Ishikawa (cell line): ENCODE measurements at regions not wholly inside any gene's neighbourhood (a gene's known extent, or its start where the extent isn't known, plus 50 kb on each side); places are given as distances from the start of the nearest gene placed in this dataset.

ENCODE experiments used
- CEBPB ChIP-seq: IDR thresholded peaks from 2 replicates; pipeline ENCODE4 v1.6.1; 2012
- CREB1 ChIP-seq: IDR thresholded peaks from 2 replicates; pipeline ENCODE4 v1.6.1; 2012; ENCODE audit warnings: low read depth
- EGR1 ChIP-seq: IDR thresholded peaks from 2 replicates; pipeline ENCODE4 v1.6.1; 2012
- EP300 ChIP-seq: IDR thresholded peaks from 2 replicates; pipeline ENCODE4 v1.6.1; 2012; ENCODE audit warnings: borderline replicate concordance
- FOXM1 ChIP-seq: IDR thresholded peaks from 2 replicates; pipeline ENCODE4 v1.6.1; 2012; ENCODE audit warnings: low read depth, borderline replicate concordance
- NFIC ChIP-seq: IDR thresholded peaks from 2 replicates; pipeline ENCODE4 v1.6.1; 2012
- RAD21 ChIP-seq: IDR thresholded peaks from 2 replicates; pipeline ENCODE4 v1.6.1; 2012; ENCODE audit warnings: low read depth
- REST ChIP-seq: IDR thresholded peaks from 2 replicates; pipeline ENCODE4 v1.6.1; 2012; ENCODE audit warnings: low read depth, mild to moderate bottlenecking
- TAF1 ChIP-seq: IDR thresholded peaks from 2 replicates; pipeline ENCODE4 v1.6.1; 2012; ENCODE audit warnings: low read depth, mild to moderate bottlenecking
- TCF12 ChIP-seq: IDR thresholded peaks from 2 replicates; pipeline ENCODE4 v1.6.1; 2012; ENCODE audit warnings: low read depth
- TEAD4 ChIP-seq: IDR thresholded peaks from 2 replicates; pipeline ENCODE4 v1.6.1; 2012
- YY1 ChIP-seq: IDR thresholded peaks from 2 replicates; pipeline ENCODE4 v1.6.1; 2012; ENCODE audit warnings: low read depth
- ZBTB7A ChIP-seq: IDR thresholded peaks from 2 replicates; pipeline ENCODE4 v1.6.1; 2012; ENCODE audit warnings: low read depth
- TF ChIP-seq, protein P1 (sequence below): IDR thresholded peaks from 2 replicates; pipeline ENCODE4 v1.6.1; 2012
- TF ChIP-seq, protein P2 (sequence below): IDR thresholded peaks from 2 replicates; pipeline ENCODE4 v1.6.1; 2012

GRCh38 chr13:110784704-110785103 lies 71.2 kb downstream of the ING1 start:
- TF ChIP-seq CEBPB (no peak), TAF1 (no peak), TEAD4 (no peak), YY1 (no peak), CREB1 (no peak), RAD21 (no peak), FOXM1 (no peak), EGR1 (no peak), REST (no peak), NFIC (no peak), TCF12 (no peak), ZBTB7A (no peak), EP300 (no peak)
- TF ChIP-seq, protein P1, sequence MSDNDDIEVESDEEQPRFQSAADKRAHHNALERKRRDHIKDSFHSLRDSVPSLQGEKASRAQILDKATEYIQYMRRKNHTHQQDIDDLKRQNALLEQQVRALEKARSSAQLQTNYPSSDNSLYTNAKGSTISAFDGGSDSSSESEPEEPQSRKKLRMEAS: no peak
- TF ChIP-seq, protein P2, sequence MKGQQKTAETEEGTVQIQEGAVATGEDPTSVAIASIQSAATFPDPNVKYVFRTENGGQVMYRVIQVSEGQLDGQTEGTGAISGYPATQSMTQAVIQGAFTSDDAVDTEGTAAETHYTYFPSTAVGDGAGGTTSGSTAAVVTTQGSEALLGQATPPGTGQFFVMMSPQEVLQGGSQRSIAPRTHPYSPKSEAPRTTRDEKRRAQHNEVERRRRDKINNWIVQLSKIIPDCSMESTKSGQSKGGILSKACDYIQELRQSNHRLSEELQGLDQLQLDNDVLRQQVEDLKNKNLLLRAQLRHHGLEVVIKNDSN: no peak

- TF ChIP-seq EGR1: no peak
- no peak for TF ChIP-seq NFIC
Measured at GRCh38 chr13:110788778-110789177, 75.3 kb downstream of the ING1 start.

GRCh38 chr13:110789871-110790270 lies 76.4 kb downstream of the ING1 start:
- no peak for TF ChIP-seq TEAD4
- TF ChIP-seq CREB1: no peak
- no peak for TF ChIP-seq EGR1
- no peak for TF ChIP-seq TCF12
- TF ChIP-seq ZBTB7A: no peak
- TF ChIP-seq RAD21: no peak
- no peak for TF ChIP-seq REST
- TF ChIP-seq, protein P1: no peak
- no peak for TF ChIP-seq FOXM1
- TF ChIP-seq TAF1: no peak
- TF ChIP-seq YY1: no peak
- no peak for TF ChIP-seq NFIC
- no peak for TF ChIP-seq EP300
- no peak for TF ChIP-seq CEBPB
- TF ChIP-seq, protein P2: no peak

DNA sequence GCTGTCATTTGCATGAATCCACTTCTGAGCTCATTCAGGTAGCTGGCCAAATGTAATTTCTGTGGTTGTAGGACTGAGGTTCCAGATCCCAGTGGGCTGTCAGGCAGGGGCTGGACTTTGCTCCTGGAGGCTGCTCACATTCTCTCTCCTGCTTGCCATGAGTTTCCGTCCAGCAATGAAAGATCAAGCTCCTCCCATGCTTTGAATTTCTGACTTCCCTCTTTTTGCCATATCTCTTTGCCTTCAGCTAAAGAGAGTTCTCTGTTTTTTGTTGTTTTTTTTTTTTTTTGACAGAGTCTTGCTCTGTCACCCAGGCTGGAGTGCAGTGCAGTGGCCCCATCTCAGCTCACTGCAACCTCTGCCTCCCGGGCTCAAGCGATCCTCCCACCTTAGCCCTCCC lies 76.9 kb downstream of the ING1 start:
- no peak for TF ChIP-seq RAD21

DNA sequence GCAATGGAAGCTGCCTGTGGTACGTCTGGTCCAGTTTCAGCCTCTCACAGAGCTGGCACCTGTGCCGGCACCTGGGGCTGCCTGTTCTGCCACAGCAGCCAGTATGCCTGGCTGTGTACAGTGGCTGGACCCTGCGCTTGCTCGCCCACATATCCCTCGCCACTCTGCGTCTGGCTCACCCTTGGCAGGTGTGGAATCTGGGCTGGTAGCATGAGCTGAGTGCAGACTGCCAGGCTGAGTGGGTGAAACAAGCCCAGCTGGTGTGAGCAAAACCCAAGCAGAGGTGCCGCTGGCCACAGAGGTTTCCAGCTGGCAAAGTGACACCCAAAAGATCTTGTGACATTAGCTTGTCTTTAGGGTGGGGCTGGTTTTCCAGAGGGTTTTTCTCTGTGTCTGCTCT lies 80.7 kb downstream of the ING1 start:
- TF ChIP-seq, protein P2: no peak
- no peak for TF ChIP-seq EGR1
- TF ChIP-seq, protein P1: no peak
- no peak for TF ChIP-seq TEAD4
- TF ChIP-seq EP300: no peak
- TF ChIP-seq YY1: no peak
- TF ChIP-seq CEBPB: no peak

GRCh38 chr13:110797230-110797877 lies 83.9 kb downstream of the ING1 start:
- TF ChIP-seq ZBTB7A: no peak
- no peak for TF ChIP-seq CEBPB
- no peak for TF ChIP-seq REST
- TF ChIP-seq RAD21: no peak
- TF ChIP-seq NFIC: no peak
- TF ChIP-seq, protein P2: no peak
- TF ChIP-seq EP300: no peak
